ENCODE measurements at regions not wholly inside any gene's neighbourhood (a gene's known extent, or its start where the extent isn't known, plus 50 kb on each side); places are given as distances from the start of the nearest gene placed in this dataset.

- ATAC-seq: no peak
Observed at GRCh38 chr14:101220921-101221510, 317.5 kb upstream of the RTL1 start.

GRCh38 chr14:101221549-101222160 lies 318.1 kb upstream of the RTL1 start:
- no peak for ATAC-seq

- no peak for ATAC-seq
Observed at GRCh38 chr14:101222362-101223070, 319.0 kb upstream of the RTL1 start.

GRCh38 chr14:101223127-101223526 lies 319.6 kb upstream of the RTL1 start:
- no peak for ATAC-seq

GRCh38 chr14:101223561-101224162 lies 320.1 kb upstream of the RTL1 start:
- no peak for ATAC-seq

GRCh38 chr14:101224356-101225156 lies 321.0 kb upstream of the RTL1 start:
- no peak for ATAC-seq

- no peak for ATAC-seq
Observed at GRCh38 chr14:101225157-101226152, 321.9 kb upstream of the RTL1 start.

GRCh38 chr14:101226265-101226602 lies 322.7 kb upstream of the RTL1 start:
- no peak for ATAC-seq

GRCh38 chr14:101226603-101227425 lies 323.3 kb upstream of the RTL1 start:
- no peak for ATAC-seq

- no peak for ATAC-seq
Observed at GRCh38 chr14:101227611-101228594, 324.4 kb upstream of the RTL1 start.

- no peak for ATAC-seq
Observed at GRCh38 chr14:101228949-101229541, 325.5 kb upstream of the RTL1 start.

GRCh38 chr14:101229666-101230065 lies 326.1 kb upstream of the RTL1 start:
- ATAC-seq: no peak

- ATAC-seq: no peak
Observed at GRCh38 chr14:101230161-101230850, 326.8 kb upstream of the RTL1 start.

- no peak for ATAC-seq
Observed at GRCh38 chr14:101230851-101231550, 327.5 kb upstream of the RTL1 start.

- no peak for ATAC-seq
Observed at GRCh38 chr14:101231828-101232227, 328.3 kb upstream of the RTL1 start.

GRCh38 chr14:101232340-101233020 lies 328.8 kb upstream of the DIO3 start:
- ATAC-seq: no peak

GRCh38 chr14:101233021-101233366 lies 328.3 kb upstream of the DIO3 start:
- ATAC-seq: no peak

All from esophagus mucosa (tissue), 1 donor.